Lower lobe of right lung (tissue), 2 donors: ENCODE measurements at regions not wholly inside any gene's neighbourhood (a gene's known extent, or its start where the extent isn't known, plus 50 kb on each side); places are given as distances from the start of the nearest gene placed in this dataset.

Source experiments
- ATAC-seq, 2 donors: fragments of 200-7000 bp; cut with Tn5 transposase; one replicate each; pipeline ENCODE4 v1.9.1; 2020 to 2022; ENCODE audit warnings: mild to moderate bottlenecking in 2 of 2, moderate library complexity in 2 of 2
- DNase-seq: peaks from one replicate; pipeline ENCODE4 v3.0.0-alpha.2; 2020
- H3K27ac ChIP-seq: fragments of 200-600 bp; one replicate; pipeline ENCODE4 v1.8.0; 2022
- H3K27me3 ChIP-seq: fragments of 200-600 bp; one replicate; pipeline ENCODE4 v1.8.0; 2022; ENCODE audit warnings: low read depth
- H3K36me3 ChIP-seq: fragments of 200-600 bp; one replicate; pipeline ENCODE4 v1.8.0; 2022; ENCODE audit warnings: mild to moderate bottlenecking
- H3K4me1 ChIP-seq: fragments of 200-600 bp; one replicate; pipeline ENCODE4 v1.8.0; 2022
- H3K4me3 ChIP-seq: fragments of 200-600 bp; one replicate; pipeline ENCODE4 v1.8.0; 2022; ENCODE audit warnings: mild to moderate bottlenecking
- H3K9me3 ChIP-seq: fragments of 200-600 bp; one replicate; pipeline ENCODE4 v1.8.0; 2022
- intact Hi-C: fragments of 100-400 bp; cut with DNase I; formaldehyde crosslinking; loops from one replicate; pipeline ENCODE4 v1.11.0; 2022
- TF ChIP-seq, protein P1 (sequence below): fragments of 200-600 bp; IDR thresholded peaks from one replicate; pipeline ENCODE4 v1.8.0; 2022; ENCODE audit warnings: antibody characterized with exemption, mild to moderate bottlenecking
- donor health status: DM: no; HTN: yes; CAD: no; lungs with severe emphysema.

DNA sequence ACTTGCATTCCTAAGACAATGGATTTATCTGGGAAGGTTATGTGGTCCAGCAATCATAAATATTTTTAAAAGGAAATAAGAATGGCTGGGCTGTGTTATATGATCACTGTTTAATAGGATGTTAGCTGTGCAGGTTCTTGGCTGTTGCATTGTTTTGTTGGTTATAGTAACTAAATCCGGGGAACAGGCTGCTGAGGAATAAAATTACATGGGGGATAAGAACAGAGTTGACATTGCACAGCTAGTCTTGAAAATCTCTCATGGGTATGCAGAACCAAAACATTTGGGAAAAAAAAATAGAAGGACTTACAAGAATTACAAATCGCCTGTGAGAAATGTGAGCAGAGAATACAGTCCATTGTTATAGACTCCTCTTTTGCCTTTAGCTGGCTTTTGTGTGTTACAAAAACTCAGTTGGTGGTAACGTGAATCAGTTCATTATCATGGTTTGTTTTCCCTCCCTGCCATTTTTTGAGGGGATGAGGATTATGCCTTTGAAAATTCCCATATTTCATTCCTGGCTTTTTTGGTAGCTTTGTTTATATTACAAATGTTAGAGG is 375.3 kb upstream of the DAB2 start:
- intact Hi-C loops: no loop called here
- TF ChIP-seq, protein P1, sequence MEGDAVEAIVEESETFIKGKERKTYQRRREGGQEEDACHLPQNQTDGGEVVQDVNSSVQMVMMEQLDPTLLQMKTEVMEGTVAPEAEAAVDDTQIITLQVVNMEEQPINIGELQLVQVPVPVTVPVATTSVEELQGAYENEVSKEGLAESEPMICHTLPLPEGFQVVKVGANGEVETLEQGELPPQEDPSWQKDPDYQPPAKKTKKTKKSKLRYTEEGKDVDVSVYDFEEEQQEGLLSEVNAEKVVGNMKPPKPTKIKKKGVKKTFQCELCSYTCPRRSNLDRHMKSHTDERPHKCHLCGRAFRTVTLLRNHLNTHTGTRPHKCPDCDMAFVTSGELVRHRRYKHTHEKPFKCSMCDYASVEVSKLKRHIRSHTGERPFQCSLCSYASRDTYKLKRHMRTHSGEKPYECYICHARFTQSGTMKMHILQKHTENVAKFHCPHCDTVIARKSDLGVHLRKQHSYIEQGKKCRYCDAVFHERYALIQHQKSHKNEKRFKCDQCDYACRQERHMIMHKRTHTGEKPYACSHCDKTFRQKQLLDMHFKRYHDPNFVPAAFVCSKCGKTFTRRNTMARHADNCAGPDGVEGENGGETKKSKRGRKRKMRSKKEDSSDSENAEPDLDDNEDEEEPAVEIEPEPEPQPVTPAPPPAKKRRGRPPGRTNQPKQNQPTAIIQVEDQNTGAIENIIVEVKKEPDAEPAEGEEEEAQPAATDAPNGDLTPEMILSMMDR: no peak
- no peak overlapping the region for H3K27ac ChIP-seq

DNA sequence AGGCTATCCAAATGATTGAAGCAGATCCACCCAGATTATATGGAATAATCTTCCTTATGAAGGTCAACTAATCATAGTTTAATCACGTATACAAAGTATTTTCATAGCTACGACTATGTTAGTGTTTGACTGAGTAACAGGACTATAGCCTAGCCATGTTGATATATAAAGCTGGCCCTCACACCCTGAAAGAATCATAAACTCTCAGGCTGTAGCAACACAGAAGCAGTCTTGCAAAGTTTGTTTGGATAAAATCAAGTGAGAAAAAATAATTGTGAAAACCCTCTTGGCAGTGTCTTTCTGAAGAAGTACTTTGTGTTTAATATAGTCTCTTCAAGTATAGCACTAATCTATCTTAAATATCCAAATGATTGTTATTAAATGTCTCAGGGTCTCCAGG is 374.5 kb upstream of the DAB2 start:
- ATAC-seq: no peak
- TF ChIP-seq, protein P1: no peak

More for the DNA sequence above, 375.3 kb upstream of the DAB2 start:
- Histone ChIP-seq H3K36me3 (no peaks in the 10 kb centered on the region), H3K9me3 (no peaks in the 10 kb centered on the region), H3K27me3 (no peaks in the 10 kb centered on the region), H3K4me1 (no peaks in the 10 kb centered on the region), H3K4me3 (no peak overlapping the region)
- ATAC-seq (no peak), DNase-seq (no peak)

DNA sequence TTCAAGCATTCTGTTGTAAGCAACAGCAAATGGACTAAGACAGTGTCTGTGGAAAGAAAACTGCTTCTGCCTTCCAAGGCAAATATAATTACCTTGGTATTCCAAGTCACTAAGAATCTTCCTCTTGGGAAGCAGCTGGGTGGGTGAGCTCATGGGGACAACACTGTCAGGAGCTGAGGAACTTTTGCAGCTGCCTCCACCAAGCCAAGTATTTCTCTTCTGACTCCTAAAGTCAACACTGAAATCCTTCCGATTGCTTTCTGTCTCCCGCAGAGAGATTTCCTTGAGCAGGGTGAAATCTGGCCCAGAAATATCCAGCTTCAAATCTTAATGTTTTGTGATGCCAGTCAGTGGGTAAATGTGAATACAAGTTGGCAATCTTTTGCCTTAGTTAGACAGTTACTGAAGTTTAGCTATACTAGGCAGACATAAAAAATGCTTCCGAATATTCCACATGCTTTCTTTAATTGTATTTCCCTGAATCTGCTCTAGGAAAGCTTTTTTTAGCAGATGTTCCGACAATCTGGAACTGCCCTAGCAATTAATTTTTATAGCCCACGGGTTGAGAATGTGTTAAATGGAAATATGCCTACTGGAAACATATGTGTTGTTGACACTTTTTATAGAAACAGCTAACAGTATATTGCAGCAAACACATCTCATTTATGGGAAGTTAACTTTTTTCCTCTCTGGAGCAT is 369.9 kb upstream of the DAB2 start:
- intact Hi-C loops: no loop called here
- ATAC-seq (no peak), DNase-seq (no peak)
- H3K36me3 ChIP-seq: no peaks in the 10 kb centered on the region
- no peaks in the 10 kb centered on the region for H3K27me3 ChIP-seq
- H3K4me1 ChIP-seq: no peaks in the 10 kb centered on the region
- TF ChIP-seq, protein P1: no peak
- H3K27ac ChIP-seq: no peak overlapping the region
- H3K4me3 ChIP-seq: no peak overlapping the region
- no peaks in the 10 kb centered on the region for H3K9me3 ChIP-seq

More for the DNA sequence above, 374.5 kb upstream of the DAB2 start:
- Histone ChIP-seq H3K4me1 (no peaks in the 10 kb centered on the region), H3K9me3 (no peaks in the 10 kb centered on the region), H3K27me3 (no peaks in the 10 kb centered on the region), H3K27ac (no peak overlapping the region), H3K36me3 (no peaks in the 10 kb centered on the region), H3K4me3 (no peak overlapping the region)
- intact Hi-C loops: no loop called here
- DNase-seq: no peak

DNA sequence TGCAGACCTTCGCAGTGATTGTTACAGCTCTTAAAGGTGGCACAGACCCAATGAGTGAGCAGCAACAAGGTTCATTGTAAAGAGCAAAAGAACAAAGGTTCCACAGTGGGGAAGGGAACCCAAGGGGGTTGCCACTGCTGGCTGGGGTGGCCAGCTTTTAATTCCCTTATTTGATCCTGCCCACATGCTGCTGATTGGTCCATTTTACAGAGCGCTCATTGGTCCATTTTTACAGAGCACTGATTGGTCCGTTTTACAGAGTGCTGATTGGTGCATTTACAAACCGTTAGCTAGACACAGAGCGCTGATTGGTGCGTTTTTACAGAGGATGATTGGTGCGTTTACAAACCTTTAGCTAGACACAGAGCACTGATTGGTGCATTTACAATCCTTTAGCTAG is 360.6 kb upstream of the DAB2 start:
- no peaks in the 10 kb centered on the region for H3K36me3 ChIP-seq
- intact Hi-C loops: no loop called here
- ATAC-seq: no peak
- TF ChIP-seq, protein P1: no peak
- no peak overlapping the region for H3K27ac ChIP-seq
- H3K27me3 ChIP-seq: no peaks in the 10 kb centered on the region
- H3K9me3 ChIP-seq: no peaks in the 10 kb centered on the region
- no peak for DNase-seq
- H3K4me3 ChIP-seq: no peak overlapping the region
- no peaks in the 10 kb centered on the region for H3K4me1 ChIP-seq

DNA sequence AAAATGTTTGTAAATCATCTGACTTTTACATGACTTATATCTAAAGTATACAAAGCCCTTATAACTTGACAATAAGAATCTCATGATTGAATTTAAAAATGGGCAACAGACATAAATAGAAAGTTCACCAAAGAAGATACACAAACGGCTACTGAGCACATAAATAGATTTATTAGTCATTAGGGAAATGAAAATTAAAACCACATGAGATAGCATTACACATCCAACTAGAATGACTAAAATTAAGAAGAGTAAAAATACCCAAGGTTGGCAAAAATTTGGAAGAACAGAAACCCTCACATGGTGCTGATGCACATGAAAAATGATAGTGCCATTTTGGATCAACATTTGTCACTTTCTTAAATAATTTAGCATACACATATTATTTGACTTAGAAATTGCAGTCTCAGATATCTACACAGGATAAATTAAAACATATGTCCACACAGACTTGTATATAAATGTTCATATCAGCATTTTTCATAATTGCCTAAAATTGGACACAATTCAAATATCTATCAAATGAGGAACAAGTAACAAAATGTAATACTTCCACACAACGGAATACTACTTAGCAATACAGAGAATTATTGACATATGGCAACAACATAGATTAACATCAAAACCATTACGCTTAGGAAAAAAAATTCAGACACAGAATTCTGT is 359.1 kb upstream of the DAB2 start:
- intact Hi-C loops: no loop called here
- Histone ChIP-seq H3K9me3 (no peaks in the 10 kb centered on the region), H3K4me3 (no peak overlapping the region), H3K36me3 (no peaks in the 10 kb centered on the region), H3K27ac (no peak overlapping the region), H3K27me3 (no peaks in the 10 kb centered on the region), H3K4me1 (no peaks in the 10 kb centered on the region)
- TF ChIP-seq, protein P1: no peak
- ATAC-seq: no peak
- no peak for DNase-seq
